ENCODE measurements at regions not wholly inside any gene's neighbourhood (a gene's known extent, or its start where the extent isn't known, plus 50 kb on each side); places are given as distances from the start of the nearest gene placed in this dataset.

DNA sequence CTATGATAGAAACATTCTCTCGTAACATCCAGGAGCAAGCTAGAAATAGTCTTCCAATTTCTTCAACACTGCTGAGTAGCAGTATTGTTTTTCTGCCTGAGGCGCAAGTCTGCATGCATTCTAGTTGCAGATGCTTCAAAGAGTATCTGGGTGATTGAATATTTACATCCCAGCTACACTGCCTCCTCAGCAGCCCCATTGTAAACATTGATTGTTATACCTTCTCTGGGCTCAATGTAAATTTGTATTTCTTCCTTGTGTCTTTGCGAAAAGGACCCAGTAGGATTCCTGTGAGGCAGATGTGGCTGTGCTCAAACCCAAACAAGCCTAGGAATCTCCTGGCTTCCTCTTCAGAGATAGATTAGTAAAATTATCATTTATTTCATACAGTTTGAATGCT, 320.7 kb downstream of the CDC14C start:
- TF ChIP-seq CTCF (conservative IDR thresholded peaks at IDR 0.05; ENCODE audit: low read depth, low read length) (no peak), MAZ (IDR thresholded peaks at IDR 0.05; ENCODE audit: borderline replicate concordance, low read depth, low read length) (no peak), MXI1 (IDR thresholded peaks at IDR 0.05; ENCODE audit: borderline replicate concordance, low read depth, low read length) (no peak), RAD21 (IDR thresholded peaks at IDR 0.05; ENCODE audit: low read length) (no peak), FOS (IDR thresholded peaks at IDR 0.05; ENCODE audit: low read depth, low read length) (no peak), POLR2A (IDR thresholded peaks at IDR 0.05; ENCODE audit: low read depth, low read length) (no peak), NFE2L2 (IDR thresholded peaks at IDR 0.05; ENCODE audit: low read depth, low read length) (no peak), ELK1 (IDR thresholded peaks at IDR 0.05; ENCODE audit: borderline replicate concordance, low read depth, low read length) (no peak), RFX5 (IDR thresholded peaks at IDR 0.05; ENCODE audit: low read depth, low read length) (no peak), BHLHE40 (IDR thresholded peaks at IDR 0.05; ENCODE audit: low read depth, low read length) (no peak), SMC3 (IDR thresholded peaks at IDR 0.05; ENCODE audit: low read depth, low read length) (no peak), MAFK (IDR thresholded peaks at IDR 0.05; ENCODE audit: low read depth, low read length) (no peak), CEBPB (IDR thresholded peaks at IDR 0.05; ENCODE audit: low read depth, low read length) (no peak)
- Histone ChIP-seq H2AK5ac (ENCODE audit: low read depth, low read length) (no peak overlapping the region), H3K36me3 (ENCODE audit: control insufficient read depth, insufficient read depth, low read length) (no peaks in the 10 kb centered on the region), H3K23ac (ENCODE audit: low read depth, low read length) (no peak overlapping the region), H4K20me1 (ENCODE audit: insufficient read depth, low read length) (no peaks in the 10 kb centered on the region), H2BK15ac (ENCODE audit: low read depth, low read length) (no peak overlapping the region), H3K56ac (ENCODE audit: extremely low read depth, insufficient read depth, low read length) (no peak overlapping the region), H4K8ac (ENCODE audit: low read depth in 2 of 2, low read length in 2 of 2) (no peak overlapping the region), H3K18ac (ENCODE audit: low read depth, low read length) (no peak overlapping the region), H3K4me2 (ENCODE audit: low read depth, low read length) (no peak overlapping the region), H3K9me3 (ENCODE audit: control insufficient read depth, insufficient read depth, low read length) (no peaks in the 10 kb centered on the region; the same call in none of the 2 replicates), H3K27ac (ENCODE audit: insufficient read depth, low read length) (no peak overlapping the region), H2BK120ac (ENCODE audit: low read depth, low read length) (no peak overlapping the region), H4K5ac (ENCODE audit: low read depth, low read length) (no peak overlapping the region), H2BK5ac (ENCODE audit: low read depth, low read length, poor library complexity, severe bottlenecking) (no peak overlapping the region), H3K4ac (ENCODE audit: low read depth, low read length) (no peak overlapping the region), H3K27me3 (ENCODE audit: control insufficient read depth, insufficient read depth, low read length) (no peaks in the 10 kb centered on the region), H4K91ac (ENCODE audit: insufficient read depth, low read depth, low read length) (no peak overlapping the region), H2AFZ (replicated peaks; ENCODE audit: low read length, poor library complexity) (no peak overlapping the region), H3K14ac (replicated peaks; ENCODE audit: low read depth, low read length) (no peak overlapping the region), H3K9me1 (ENCODE audit: insufficient read depth, low read length) (no peaks in the 10 kb centered on the region), H3K79me1 (ENCODE audit: low read depth in 1 of 2, low read length in 2 of 2) (no peaks in the 10 kb centered on the region), H3K4me1 (ENCODE audit: control insufficient read depth, insufficient read depth, low read length) (no peaks in the 10 kb centered on the region), H2AK9ac (replicated peaks; ENCODE audit: low read depth, low read length, poor library complexity) (no peak overlapping the region), H2BK20ac (ENCODE audit: low read depth, low read length) (no peak overlapping the region), H3K4me3 (ENCODE audit: insufficient read depth, low read depth, low read length) (no peak overlapping the region), H3K9ac (ENCODE audit: low read depth, low read length) (no peak overlapping the region)
- ATAC-seq (ENCODE audit: low read depth) (no peak), DNase-seq (no peak)
- dilution Hi-C loops (cut with HindIII; ENCODE audit: low sequenced_read_pairs, unreplicated experiment) (no loop called here), intact Hi-C loops (cut with micrococcal nuclease) (no loop called here), in situ Hi-C loops (cut with MboI; ENCODE audit: low sequenced_read_pairs) (no loop called here)
- no TSS peak for BruUV-seq (replicated peaks)
- ChIA-PET POLR2A (ENCODE audit: unreplicated experiment) (no interaction called here), CTCF (no interaction called here)
- no CpG with 5 or more reads among the region's 3 CpGs for WGBS, 2 experiments (ENCODE audit: extremely low coverage in 2 of 2, insufficient read length in 1 of 2)

Data from IMR-90 (cell line).